Hippocampal formation (tissue), 2 donors: ENCODE measurements at regions not wholly inside any gene's neighbourhood (a gene's known extent, or its start where the extent isn't known, plus 50 kb on each side); places are given as distances from the start of the nearest gene placed in this dataset.

Experiments
- DNase-seq, 2 donors: peaks; one replicate each; lab custom pipeline; 2025; lab: John Stamatoyannopoulos, UW

DNA sequence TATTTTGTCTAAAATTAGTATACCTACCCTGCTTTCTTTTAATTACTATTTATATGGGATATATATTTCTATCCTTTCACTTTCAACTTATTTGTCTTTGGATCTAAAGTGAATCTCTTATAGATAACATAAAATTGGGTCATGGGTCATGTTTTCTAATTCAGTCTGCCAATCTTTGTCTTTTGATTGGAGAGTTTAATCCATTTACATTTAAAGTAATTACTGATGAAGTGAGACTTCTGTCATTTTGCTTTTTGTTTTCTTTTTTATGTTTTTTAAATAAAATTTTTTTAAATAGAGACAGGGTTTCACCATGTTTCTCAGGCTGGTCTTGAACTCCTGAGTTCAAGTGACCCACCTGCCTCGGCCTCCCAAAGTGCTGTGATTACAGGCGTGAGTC is 50.5 kb upstream of the PRDM1 start:
- no peak for DNase-seq

DNA sequence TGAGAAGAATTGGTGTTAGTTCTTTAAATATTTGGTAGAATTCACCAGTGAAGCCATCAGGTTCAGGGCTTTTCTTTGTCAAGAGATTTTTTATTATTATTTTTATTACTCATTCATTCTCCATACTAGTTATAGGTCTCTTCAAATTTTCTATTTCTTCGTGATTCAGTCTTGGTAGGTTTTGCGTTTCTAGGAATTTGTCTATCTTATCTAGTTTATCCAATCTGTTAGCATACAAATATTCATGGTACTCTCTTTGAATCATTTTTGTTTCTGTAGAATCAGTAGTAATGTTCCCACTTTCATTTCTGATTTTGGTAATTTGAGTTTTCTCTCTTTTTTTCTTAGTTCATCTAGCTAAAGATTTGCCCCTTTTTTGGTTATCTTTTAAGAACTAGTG is 52.3 kb upstream of the PRDM1 start:
- DNase-seq: no peak

DNA sequence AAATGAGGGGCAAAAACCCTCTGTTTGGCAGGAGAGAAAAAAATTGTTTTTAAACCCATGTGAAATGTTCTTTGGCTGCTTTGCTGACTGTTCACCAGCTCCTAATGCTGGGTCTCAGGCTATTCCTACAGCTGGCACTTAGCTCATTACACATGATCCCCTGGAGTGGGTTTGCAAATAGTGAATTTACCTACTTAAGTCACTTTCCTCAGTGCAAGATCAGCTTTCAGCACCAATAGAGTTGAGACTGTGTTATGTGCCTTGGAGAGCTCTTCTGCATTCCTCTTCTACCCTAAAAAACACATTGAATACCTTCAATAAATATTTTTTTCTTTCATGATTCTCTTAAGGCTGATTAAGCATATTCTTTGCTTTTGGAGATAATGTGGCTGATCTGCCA is 58.4 kb upstream of the PRDM1 start:
- DNase-seq: no peak

DNA sequence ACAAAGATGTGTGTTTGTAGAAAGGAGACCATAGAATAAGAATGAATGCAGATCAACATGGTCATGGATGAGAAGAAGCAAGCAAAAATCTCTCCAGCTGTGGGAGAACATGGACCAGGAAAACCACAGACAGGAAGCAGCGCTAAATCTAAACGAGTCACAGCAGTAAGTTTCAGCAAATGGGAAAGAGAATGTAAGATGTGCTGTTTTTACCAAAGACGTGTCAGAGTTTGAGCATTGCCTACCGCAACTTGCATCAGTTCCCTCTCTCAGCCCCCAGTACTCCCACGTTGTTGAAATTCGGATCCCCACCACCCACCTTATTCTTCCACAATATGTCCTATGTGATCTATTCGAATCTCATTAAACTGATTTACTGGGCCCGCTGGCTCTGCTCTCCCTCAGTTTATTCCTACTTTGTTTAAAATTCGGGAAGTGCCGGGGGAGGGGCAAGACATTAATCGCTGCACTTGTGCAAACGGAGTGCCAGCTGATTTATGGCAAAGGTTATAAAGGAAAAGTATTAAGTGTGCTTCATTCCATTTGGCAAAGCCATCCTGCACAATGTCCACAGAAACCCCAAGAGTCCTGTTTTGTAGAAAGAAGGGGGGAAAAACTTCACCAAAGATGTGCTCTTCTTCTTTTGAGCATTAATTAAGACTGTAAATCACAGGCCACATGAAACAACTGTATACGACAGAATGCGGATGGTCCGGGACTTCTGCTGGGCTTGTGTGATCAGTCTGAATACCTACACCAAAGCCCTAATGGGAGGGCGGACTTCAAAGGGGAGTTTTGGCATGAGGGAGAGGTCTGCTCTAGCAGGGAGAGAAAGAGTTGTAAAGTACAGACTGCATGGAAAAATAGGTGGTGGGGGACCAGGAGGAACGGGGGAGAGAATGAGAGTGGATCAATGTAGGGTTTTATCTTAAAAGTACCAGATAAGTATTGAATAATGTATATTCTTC is 59.1 kb upstream of the PRDM1 start:
- no peak for DNase-seq

DNA sequence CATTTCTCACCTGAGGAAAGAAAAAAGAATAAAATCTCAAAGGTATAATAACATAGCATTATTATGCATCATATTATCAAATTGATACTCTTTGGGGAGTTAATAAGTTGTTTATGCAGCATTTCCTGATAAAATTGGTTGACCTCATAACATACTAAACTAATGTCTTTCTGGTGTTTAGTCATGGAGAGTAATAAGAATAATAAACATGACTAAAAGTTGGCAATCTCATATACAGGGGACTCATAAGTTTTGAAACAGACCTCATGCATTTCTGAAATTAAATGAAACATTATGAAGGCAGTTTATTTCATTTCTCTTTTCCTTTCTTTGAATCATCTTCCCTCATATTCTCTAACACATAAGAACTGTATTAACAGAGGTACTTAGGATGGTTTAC is 60.5 kb upstream of the PRDM1 start:
- DNase-seq: no peak

DNA sequence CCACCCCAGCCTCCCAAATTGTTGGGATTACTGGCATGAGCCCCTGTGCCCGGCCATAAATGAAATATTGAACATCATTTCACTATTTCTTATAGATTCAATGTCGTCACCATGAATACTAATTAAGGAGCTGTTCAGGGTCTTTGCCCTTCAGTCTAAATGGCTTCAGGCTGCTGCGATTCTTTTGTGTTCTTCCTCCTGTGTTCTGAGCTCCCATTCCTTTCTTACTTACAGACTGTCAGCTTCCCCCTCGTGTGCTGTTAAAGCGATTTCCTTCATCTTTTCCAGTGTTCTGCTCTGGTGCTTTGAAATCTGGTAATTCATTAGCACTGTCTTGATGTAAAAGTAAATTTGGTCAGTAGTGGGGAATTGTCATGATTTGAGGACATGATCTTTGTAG is 63.3 kb upstream of the PRDM1 start:
- DNase-seq: no peak

DNA sequence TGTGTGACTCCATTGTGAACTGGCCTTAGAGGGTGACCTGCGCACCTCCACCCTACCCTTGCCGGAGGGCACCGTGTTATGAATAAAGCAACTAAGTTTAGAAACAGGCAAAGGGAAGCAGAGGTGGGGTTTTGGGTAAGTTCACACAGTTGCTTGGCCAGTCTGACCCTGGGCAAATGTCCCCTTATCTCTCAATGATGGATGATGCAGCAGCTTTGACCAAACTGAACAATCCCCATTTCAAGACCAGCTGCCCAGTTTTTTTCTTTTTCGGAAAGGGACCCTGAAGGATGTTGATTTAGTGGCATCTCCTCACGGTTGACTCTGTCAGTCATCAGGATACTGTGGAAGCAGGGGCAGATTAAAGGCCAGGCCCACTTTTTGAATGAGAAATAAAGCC is 68.7 kb upstream of the PRDM1 start:
- no peak for DNase-seq

DNA sequence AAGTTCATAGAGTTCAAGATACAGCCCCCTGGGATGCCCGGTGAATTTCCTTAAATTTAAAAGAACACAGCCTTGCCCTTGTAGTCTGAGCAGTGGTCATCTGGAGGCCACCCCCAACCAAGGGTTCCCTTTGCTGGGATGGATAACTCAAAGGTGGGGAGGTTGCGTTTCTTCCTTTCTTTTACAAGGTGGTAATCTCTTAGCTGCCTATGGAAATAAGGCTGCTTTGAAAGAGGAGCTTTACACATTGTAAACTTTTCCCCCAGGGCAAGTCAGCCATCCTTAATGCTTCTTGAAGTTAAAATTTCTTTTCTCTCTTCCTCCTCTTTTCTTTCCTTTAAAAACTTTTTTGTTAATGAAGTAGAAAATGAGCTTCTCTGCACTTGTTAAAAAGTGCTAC is 71.2 kb upstream of the PRDM1 start:
- DNase-seq: no peak

DNA sequence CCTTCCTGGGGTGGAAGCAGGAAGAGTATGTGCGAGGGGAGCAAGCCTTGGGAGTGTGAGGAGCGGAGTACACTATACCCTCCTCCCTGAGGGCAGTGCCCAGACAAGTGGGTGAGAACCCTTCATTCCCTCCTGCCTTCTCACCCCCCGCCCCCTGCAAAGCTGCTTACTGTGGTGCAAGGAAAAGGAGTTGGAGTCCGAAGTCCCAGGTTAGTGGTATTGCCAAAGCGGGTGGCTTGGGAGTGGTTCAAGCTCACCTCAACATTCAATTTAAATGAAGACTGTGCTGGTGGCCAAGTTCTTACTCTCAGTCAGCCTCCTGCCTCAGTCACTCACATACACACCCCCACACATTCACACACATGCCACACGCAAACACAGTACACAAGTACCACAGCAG is 74.7 kb upstream of the PRDM1 start:
- DNase-seq: no peak

DNA sequence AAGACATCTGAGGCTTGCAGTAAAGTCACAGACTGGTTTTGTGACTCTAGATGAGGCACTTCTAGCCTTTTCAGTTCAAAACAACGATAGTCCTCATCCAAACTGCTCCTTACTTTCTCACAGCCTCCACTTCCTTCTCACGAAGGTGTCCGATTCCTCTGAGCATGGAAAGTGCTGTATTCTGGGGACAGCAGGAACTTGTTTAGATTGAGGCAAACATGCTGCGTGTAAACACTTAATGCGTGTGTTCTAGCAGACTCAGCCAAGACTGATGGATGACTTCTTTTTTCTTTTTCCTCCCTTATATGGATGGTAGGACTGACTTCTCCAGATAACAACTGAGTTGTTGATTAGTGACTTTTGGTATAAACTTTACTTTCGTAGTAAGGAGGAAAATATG is 80.2 kb upstream of the PRDM1 start:
- DNase-seq: no peak

DNA sequence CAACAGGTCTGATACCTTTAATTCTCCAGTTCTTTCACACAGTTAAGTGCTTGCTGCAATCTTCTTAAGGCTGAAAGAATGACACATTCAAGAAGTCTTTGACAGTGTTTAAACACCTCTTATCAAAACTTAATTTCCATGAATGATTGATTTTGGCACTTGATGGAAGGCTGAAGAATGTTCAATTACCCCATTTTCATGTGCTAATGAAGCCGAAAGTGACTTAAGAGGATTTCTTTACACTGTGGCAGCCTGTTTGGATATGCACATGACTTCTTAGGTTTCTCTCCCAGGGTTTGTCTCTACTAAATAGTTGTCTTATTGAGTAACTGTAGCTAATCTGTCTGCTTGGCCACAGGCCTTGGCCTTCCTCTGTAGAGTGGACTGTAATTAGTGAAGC is 81.1 kb upstream of the PRDM1 start:
- no peak for DNase-seq

DNA sequence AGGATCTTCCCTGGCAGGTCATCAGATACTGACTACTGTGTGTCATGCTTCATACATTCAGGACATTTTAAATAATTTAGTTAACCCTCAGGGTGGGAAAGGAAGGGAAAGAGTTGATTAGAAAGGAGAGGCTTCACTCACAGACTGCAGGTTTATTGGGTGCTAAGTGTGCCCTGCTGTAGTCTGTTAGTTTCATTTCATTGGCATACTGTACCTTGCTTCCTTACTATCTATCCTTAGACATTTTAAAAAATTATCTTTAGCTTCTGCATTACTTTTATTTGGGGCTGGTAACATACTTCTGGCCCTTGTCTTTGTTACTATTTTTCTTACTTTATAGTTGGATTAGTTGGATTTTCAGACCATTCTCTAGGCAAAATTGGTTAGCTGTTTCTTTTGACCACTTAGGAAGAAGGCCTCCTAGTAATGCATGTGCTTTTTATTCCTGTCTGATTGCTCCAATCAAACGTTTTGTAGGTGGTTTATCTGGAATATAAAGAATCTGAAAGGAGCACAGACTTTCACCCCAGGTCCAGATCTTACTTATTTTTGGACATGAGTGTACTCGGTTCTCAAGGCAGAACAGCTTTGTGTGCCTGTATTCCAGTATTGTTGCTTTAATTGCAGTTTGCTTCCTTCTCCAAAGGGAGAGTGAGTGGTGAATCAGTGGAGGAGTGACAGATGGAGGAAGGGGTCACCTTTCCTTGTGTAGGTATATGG is 82.7 kb upstream of the PRDM1 start:
- DNase-seq: no peak

DNA sequence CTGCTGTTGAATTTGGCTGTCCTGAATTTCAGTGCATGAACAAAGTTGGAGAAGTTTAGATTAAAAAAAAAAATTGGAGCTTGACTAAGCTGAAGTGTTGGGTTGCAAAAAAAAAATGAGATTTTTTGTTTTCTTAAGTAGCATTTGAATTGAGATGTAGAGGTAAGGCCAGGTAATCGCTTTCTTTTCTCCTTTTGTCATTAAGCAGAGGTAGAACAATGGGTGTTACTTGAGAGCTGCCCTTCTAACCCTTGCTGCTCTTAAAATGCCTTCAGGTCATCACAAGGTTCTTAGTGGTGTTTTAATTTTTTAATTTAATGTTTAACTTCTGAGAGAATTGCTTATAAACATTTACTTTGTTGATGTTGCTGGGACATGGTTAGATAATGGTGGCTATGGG is 84.1 kb upstream of the PRDM1 start:
- DNase-seq: no peak

DNA sequence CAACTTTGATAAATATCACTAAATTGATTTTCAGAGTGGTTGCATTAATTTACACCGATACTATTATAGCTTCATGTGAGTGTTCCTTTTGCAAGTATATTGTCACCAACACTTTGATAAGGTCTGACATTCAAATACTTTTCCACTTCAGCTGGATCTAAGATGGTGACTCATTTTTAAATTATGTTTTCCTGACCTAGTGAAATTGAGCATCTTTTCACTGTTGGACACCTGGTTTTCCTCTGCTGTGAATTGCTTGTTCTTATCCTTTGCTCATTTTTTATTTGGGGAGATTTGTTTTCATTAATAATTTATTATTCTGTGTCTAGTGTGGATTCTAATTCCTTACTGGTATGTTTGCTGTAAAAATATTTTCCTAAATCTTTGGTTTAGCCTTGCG is 85.2 kb upstream of the PRDM1 start:
- no peak for DNase-seq

DNA sequence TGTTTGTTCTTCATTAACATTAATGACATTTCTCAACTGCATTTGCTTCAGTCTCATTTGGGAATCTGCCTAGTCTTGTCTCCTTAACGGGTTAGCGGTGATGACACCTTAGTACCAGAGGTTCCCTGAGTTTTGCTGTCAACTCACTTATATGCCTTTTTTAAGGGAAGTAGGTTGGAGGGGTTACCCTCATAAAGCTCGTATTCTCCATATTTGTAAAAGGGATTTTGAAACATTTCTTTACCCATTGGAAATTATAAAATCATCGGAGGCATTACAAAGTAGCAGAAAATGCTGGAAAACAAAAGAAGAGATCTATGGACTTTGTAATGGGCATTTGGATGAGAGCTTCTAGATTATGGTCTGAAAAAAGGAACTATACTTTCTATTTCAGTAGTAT is 88.7 kb upstream of the PRDM1 start:
- DNase-seq: no peak

DNA sequence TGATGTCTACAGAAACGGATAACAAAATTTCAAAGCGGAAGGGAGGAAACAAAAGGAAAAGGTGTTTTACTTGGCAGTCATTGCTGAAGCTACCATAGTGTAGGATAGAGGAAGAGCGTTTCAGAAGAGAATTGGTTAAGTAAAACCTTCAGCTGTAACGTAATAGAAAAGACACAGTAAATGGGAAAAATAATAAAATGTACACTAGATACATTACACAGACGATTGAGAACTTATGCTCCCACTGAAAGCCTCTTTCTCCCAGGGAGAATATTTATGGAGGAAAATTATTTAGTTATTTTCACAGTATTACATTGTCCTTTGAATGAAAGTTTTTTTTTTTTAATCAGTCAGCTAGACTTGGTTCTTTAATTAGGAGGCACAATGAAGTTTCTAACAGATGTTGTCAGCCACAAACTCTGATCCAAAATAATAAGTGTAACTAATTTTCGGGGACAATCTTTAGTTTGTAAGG is 90.7 kb upstream of the PRDM1 start:
- no peak for DNase-seq

DNA sequence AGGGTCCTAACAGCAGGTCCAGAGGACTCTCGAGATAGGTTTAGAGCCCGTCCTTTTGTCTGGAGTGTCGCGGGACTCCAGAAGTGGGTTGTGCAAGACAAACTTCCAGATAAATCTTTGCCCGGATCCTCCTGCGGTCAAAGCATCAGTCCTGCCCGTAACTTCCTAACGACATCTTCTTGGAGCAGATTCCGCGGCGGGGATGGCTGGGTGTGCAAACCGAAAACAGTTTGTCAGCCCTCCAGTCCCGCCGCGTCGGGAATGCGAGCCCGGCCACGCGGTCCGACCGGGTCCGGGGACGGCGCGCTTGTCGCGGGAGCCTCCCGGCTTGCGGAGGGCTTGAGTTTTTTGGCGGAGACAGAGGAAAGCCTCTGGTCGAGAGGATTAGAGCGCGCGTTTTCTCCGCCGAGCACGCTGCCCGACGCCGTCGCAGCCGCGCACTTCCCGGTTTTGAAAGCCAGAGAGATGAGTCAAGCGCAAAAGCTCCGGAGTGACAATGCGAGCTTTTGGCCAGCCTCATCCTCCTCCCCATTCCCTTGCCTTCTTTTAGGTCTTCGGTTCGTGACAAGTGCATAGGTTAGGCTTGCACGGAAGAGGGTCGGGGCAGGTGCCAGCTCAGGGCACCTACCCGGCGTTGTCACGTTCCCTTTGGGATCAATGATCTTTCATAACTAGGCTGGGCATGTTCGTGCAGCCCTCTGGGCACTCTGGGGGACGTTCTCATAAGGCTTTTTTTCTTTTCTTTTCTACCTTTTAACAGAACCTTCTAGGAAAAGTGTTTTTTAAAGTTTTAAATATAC is 91.3 kb upstream of the PRDM1 start:
- DNase-seq: peak in 1 of 2 donors; percentile 62

DNA sequence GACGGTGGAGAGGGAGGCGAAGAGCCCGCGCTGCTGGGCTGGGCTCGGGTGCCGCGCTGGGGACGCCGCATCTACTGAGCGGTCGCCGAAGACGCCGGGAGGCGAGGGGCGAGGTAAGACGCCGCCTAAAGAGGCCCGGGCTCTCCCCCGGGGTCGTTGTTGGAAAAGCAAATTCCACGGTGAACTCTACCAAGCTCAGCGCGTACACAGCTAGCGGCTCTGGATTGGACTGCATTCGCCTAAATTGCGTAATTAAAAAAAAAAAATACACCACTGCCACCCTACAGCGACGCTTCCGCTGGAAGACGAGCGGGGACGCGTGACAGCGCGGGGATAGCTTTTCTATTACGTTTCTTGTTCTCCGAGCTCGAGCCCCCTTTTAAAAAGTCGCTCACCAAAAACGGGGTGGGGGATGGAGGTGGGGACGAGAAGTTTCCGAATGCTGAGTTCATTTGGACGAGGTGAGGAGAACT is 92.0 kb upstream of the PRDM1 start:
- DNase-seq: no peak

DNA sequence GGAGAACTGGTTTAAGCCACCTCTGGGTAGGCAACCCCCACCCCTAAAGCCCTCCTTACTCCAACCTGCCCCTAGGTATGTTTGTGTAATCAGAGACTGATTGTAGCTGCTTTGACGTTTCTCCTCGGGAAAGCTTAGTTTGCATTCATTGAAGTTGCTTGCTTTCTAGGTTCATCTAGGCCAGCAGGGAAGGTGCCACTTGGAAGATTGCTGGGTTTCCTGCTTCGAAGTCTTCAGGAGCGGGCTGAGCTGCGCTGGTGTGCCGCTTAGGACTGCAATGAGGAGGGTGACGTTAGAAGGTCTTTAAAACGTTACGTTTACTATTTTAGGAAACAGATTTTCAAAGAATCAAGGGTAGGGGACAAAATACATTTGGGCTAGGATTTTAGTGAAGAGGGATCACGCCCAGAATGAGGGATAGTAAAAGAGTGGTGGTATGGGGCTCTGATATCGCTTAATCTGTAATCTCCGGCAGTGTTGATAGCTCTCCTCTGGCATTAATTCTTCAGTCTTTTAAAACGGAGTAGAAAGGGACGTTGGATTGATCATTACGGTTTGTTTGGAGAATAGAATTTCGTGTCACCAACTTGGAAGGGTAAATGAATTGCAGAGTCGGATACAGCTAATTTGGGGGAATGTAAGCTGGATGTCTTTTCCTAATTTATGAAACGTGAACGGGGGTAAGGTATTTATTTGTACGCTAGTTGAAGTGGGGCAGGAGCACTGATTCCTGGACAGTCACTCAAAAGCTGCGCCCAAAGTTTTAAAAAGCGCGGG is 92.6 kb upstream of the PRDM1 start:
- no peak for DNase-seq

DNA sequence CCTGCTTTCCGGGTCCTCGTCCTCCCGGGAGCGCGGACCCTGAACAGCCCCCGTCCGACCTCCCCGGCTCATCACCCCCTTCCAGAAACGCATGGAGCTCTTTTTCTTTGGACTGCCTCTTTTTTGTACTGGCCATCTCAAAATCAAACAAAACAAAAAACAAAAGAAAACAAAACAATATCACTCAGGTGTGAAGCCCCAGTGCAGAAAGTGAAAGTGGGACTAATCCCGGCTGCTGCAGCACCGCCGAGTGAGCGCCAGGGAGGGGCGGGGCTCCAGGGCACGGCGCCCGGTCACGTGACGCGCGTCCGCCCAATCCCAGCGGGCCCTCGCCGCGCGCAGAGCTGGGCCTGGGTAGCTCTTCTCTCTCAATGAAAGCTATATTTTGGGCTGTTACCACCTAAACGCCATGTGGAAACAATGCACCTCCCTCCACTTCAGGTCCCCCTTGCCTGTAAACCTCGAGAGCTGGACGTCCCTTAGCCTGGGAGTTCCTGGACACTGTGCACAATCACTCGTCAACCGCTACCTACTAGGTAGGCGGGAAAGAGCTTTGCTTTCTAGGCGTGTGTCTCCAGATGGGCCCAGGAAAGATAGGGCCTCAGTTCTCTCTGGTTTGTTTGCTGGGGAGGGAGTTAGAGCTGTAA is 93.7 kb upstream of the PRDM1 start:
- peak in 1 of 2 donors; percentile 45 for DNase-seq
